WERI-Rb-1 (cell line): ENCODE measurements at regions not wholly inside any gene's neighbourhood (a gene's known extent, or its start where the extent isn't known, plus 50 kb on each side); places are given as distances from the start of the nearest gene placed in this dataset.

Experiments used
- DNase-seq: peaks from one replicate; pipeline ENCODE4 v3.0.0-alpha.2; 2020
- H3K27ac ChIP-seq: fragments of 250-450 bp; sonication (Bioruptor Pico); 2 replicates; pipeline ENCODE4 v1.5.1; 2020; ENCODE audit warnings: mild to moderate bottlenecking, moderate library complexity
- H3K27me3 ChIP-seq: fragments of 250-450 bp; sonication (Bioruptor Pico); 2 replicates; pipeline ENCODE4 v1.5.1; 2021; ENCODE audit warnings: mild to moderate bottlenecking, low read depth, moderate library complexity; ENCODE audit not compliant: insufficient read depth, severe bottlenecking
- H3K36me3 ChIP-seq: fragments of 250-450 bp; sonication (Bioruptor Pico); 2 replicates; pipeline ENCODE4 v1.5.1; 2020; ENCODE audit warnings: mild to moderate bottlenecking, moderate library complexity
- H3K4me3 ChIP-seq: 2 replicates; pipeline ENCODE4 v1.5.1; 2011; ENCODE audit warnings: low read depth, mild to moderate bottlenecking, control low read depth, low read length
- H3K9me3 ChIP-seq: fragments of 250-450 bp; sonication (Bioruptor Pico); 2 replicates; pipeline ENCODE4 v1.5.1; 2021; ENCODE audit warnings: mild to moderate bottlenecking, moderate library complexity; ENCODE audit not compliant: severe bottlenecking
- TF ChIP-seq, protein P1 (sequence below): IDR thresholded peaks from 2 replicates; pipeline ENCODE4 v1.5.1; 2011; ENCODE audit warnings: low read depth, mild to moderate bottlenecking, control low read depth, inconsistent platforms, low read length

GRCh38 chr4:34221986-34222385 lies 2022.3 kb downstream of the ARAP2 start:
- TF ChIP-seq, protein P1, sequence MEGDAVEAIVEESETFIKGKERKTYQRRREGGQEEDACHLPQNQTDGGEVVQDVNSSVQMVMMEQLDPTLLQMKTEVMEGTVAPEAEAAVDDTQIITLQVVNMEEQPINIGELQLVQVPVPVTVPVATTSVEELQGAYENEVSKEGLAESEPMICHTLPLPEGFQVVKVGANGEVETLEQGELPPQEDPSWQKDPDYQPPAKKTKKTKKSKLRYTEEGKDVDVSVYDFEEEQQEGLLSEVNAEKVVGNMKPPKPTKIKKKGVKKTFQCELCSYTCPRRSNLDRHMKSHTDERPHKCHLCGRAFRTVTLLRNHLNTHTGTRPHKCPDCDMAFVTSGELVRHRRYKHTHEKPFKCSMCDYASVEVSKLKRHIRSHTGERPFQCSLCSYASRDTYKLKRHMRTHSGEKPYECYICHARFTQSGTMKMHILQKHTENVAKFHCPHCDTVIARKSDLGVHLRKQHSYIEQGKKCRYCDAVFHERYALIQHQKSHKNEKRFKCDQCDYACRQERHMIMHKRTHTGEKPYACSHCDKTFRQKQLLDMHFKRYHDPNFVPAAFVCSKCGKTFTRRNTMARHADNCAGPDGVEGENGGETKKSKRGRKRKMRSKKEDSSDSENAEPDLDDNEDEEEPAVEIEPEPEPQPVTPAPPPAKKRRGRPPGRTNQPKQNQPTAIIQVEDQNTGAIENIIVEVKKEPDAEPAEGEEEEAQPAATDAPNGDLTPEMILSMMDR: no peak
- H3K4me3 ChIP-seq: no peak overlapping the region
- H3K27me3 ChIP-seq: no peaks in the 10 kb centered on the region
- no peak for DNase-seq
- H3K27ac ChIP-seq: no peak overlapping the region
- H3K9me3 ChIP-seq: peaks cover 4% of the 10 kb centered on the region
- no peaks in the 10 kb centered on the region for H3K36me3 ChIP-seq

DNA sequence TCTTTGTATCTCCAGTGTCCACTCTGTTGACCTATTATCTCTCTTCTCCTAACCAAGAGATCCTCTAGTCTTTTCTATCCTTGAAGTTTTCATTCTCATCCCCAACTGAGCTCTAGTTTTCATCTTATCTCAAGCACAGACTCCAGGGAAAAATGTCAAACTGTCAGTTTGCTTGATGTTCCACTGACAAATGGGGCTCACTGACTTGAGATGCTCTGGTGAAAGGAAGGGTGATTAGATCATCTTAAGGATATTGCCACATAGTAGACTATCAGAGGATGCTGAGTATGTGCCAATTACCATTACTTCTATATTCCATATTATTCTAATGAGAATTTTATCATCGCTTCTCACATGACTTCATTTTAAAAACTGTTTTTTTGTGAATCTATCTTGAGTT lies 2008.2 kb downstream of the ARAP2 start:
- TF ChIP-seq, protein P1: no peak
- Histone ChIP-seq H3K27me3 (no peaks in the 10 kb centered on the region), H3K4me3 (no peak overlapping the region), H3K9me3 (no peaks in the 10 kb centered on the region), H3K27ac (no peak overlapping the region), H3K36me3 (no peaks in the 10 kb centered on the region)
- DNase-seq: no peak

DNA sequence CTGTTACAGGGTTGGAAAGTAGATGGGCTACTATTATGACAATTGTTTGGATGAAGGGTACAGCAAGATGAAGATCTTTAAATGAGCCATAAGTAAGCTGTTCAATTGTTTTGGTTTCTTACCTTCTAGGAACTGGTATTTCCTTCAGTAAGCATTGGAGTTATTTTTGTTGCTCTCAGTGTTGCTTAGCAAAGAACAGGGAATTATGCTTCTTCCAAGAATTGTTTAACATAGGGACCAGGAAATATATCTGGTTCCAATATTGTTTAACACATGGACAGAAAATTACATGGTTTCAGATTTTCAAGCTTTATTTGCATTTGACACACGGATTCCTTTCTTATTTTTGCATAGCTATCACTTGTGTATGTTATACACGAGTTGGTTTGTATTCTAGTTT lies 1999.0 kb downstream of the ARAP2 start:
- Histone ChIP-seq H3K27ac (no peak overlapping the region), H3K36me3 (no peaks in the 10 kb centered on the region), H3K9me3 (peaks cover 2% of the 10 kb centered on the region), H3K4me3 (no peak overlapping the region), H3K27me3 (no peaks in the 10 kb centered on the region)
- TF ChIP-seq, protein P1: no peak
- DNase-seq: no peak

DNA sequence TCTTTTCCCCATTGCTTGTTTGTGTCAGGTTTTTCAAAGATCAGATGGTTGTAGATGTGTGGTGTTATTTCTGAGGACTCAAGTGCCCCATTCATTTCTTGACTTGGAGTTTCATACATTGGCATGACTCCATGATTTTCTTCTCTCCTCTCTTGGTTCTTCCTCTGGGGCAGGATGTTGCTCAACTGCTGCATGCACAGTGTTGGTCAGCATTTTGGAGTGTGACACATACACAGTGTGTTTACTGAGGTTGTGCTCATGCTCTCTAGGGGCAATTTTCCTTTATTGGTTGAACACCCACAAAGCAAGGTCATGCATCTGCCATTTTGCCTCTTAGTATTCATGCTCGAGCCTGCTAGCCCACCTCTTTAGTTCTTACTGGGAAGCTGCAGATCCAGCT lies 1993.8 kb downstream of the ARAP2 start:
- DNase-seq: no peak
- H3K36me3 ChIP-seq: no peaks in the 10 kb centered on the region
- H3K9me3 ChIP-seq: peaks cover 2% of the 10 kb centered on the region
- no peaks in the 10 kb centered on the region for H3K27me3 ChIP-seq
- TF ChIP-seq, protein P1: no peak
- H3K4me3 ChIP-seq: no peak overlapping the region
- no peak overlapping the region for H3K27ac ChIP-seq

GRCh38 chr4:34253239-34253638 lies 1991.1 kb downstream of the ARAP2 start:
- Histone ChIP-seq H3K27me3 (no peaks in the 10 kb centered on the region), H3K36me3 (no peaks in the 10 kb centered on the region), H3K27ac (no peak overlapping the region), H3K9me3 (no peaks in the 10 kb centered on the region), H3K4me3 (no peak overlapping the region)
- TF ChIP-seq, protein P1: no peak
- no peak for DNase-seq

DNA sequence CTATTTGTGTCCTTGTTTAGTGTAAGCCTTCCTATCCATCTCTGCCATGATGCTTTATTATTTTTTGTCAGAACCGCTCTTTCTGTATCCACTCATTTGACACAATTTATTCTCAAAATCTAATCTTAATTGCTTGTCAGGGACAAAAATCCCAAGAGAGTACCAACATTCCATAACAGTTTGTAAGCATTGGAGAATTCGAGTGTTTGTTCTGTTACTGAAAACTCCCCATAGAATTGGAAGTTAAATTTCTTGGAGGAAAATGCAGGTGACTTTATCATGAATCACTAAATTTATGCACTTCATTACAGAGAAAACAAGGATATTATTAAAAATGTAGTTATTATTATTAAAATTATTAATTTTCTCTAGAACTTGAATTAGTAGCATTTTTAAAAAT lies 1986.1 kb downstream of the ARAP2 start:
- DNase-seq: no peak
- Histone ChIP-seq H3K27ac (no peak overlapping the region), H3K4me3 (no peak overlapping the region), H3K9me3 (no peaks in the 10 kb centered on the region), H3K27me3 (no peaks in the 10 kb centered on the region), H3K36me3 (no peaks in the 10 kb centered on the region)
- TF ChIP-seq, protein P1: no peak
